A549 (cell line): ENCODE measurements at regions not wholly inside any gene's neighbourhood (a gene's known extent, or its start where the extent isn't known, plus 50 kb on each side); places are given as distances from the start of the nearest gene placed in this dataset.

Experiments
- CTCF ChIP-seq: fragments of >200 bp; sonication (Bioruptor Twin); formaldehyde crosslinking; IDR thresholded peaks from 3 replicates; pipeline ENCODE4 v1.5.1; 2016
- EP300 ChIP-seq, 2 experiments: fragments of >200 bp; sonication (Bioruptor Twin); formaldehyde crosslinking; IDR thresholded peaks; 2 replicates in 1 of 2; 3 replicates in 1 of 2; pipeline ENCODE4 v1.6.1; 2016 to 2017
- JUNB ChIP-seq: fragments of >200 bp; sonication (Bioruptor Twin); formaldehyde crosslinking; IDR thresholded peaks from 2 replicates; pipeline ENCODE4 v1.6.1; 2016
- KDM1A ChIP-seq: fragments of 200-600 bp; sonication (generic); IDR thresholded peaks from 2 replicates; pipeline ENCODE4 v1.6.1; 2016; ENCODE audit warnings: low read depth, mild to moderate bottlenecking
- REST ChIP-seq: fragments of 200-600 bp; sonication (generic); IDR thresholded peaks from 2 replicates; pipeline ENCODE4 v1.6.1; 2016; ENCODE audit warnings: antibody characterized with exemption, mild to moderate bottlenecking, moderate library complexity
- RFX5 ChIP-seq: fragments of 450-650 bp; IDR thresholded peaks from 2 replicates; pipeline ENCODE4 v1.7.1; 2014; ENCODE audit warnings: antibody characterized with exemption, mild to moderate bottlenecking, moderate library complexity
- SREBF2 ChIP-seq: fragments of 450-650 bp; IDR thresholded peaks from 2 replicates; pipeline ENCODE4 v1.6.1; 2014; ENCODE audit warnings: mild to moderate bottlenecking, moderate library complexity
- ZFP36 ChIP-seq: fragments of 450-650 bp; IDR thresholded peaks from 2 replicates; pipeline ENCODE4 v1.6.1; 2014; ENCODE audit warnings: borderline replicate concordance; ENCODE audit not compliant: partially characterized antibody

GRCh38 chr21:15252431-15252830, 187.6 kb upstream of the NRIP1 start:
- TF ChIP-seq KDM1A (no peak), RFX5 (no peak), CTCF (no peak), EP300 (IDR thresholded peaks at IDR 0.05) (no peak), REST (no peak), ZFP36 (no peak), JUNB (no peak), SREBF2 (no peak)
